GM19395 (cell line): ENCODE measurements at regions not wholly inside any gene's neighbourhood (a gene's known extent, or its start where the extent isn't known, plus 50 kb on each side); places are given as distances from the start of the nearest gene placed in this dataset.

Source experiments
- ATAC-seq: cut with Tn5 transposase; IDR thresholded peaks from one replicate; pipeline ENCODE4 v1.9.1; 2021; ENCODE audit warnings: mild to moderate bottlenecking, moderate library complexity; ENCODE audit not compliant: unreplicated experiment

DNA sequence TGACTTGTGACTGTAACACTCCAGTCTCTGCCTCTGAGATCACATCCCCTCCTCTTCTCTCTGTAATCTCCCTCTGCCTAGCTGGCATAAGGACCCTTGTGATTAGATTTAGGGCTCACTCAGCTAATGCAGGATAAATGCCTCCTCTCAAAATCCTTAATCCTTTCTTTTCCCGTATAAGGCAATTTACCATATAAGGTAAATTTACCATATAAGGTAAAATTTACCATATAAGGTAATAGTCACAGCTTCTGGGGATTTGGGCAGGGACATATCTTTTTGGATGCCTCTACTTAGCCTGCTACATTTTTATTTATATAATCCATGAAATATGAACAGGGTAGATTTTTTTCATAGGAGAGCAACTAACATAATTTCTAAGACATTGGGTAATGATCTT is 318.0 kb upstream of the PUM3 start:
- ATAC-seq: no peak

DNA sequence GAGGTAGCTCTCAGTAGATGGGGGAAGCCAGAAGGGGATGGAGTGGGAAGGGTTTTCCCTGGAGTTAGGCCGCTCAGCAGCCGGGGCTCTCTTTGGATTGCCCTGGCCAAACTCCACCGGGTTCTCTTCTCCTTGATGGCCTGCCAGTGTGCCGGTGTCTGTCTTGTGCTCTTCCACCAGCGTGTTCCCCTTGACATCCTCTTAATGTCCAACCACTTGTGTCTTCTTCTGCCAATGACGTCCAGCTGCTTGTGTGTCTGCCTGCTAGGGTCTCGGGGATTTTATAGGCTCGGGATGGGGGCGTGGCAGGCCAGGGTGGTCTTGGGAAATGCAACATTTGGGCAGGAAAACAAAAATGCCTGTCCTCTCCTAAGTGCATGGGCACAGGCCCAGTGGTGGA is 313.1 kb upstream of the PUM3 start:
- ATAC-seq: no peak

DNA sequence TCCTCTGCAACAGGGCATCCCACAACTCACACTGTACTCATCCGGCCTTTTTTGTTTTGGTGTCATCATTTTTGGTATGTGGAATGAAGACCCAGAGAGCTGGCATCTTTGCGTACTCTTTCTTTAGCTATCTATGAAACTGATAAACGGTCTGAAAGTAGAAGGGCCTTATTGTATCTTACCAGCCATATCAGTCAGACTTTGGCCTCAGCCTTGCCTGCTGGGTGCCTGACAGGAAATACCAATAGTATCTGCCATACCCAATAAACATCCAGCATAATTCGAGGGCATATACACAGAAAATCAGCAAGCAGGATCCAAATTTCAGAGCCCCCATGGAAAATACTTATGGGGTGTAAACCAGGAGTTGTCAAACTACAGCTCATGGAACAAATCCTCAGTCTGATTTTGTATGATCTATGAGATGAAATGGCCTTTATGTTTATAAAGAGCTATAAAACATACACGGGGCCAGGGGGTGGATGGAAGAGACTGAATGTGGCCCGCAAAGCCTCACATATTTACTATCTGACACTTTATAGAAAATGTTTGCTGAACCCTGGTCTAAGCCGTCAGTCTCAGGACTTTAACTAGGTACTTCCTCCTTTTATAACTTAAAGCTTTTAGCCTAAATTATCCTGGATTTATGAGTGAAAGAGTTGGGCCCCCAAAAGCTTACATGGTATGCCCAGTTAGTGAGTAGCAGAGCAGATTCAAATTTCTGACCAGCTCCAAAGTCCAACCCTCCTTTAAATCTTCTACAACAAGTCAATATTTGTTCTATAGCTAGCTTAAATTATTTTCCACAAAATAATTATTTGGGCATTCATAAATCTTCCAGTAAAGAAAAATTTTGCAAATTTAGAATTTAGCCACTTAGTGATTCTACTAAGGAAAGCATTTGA is 308.0 kb upstream of the PUM3 start:
- no peak for ATAC-seq

DNA sequence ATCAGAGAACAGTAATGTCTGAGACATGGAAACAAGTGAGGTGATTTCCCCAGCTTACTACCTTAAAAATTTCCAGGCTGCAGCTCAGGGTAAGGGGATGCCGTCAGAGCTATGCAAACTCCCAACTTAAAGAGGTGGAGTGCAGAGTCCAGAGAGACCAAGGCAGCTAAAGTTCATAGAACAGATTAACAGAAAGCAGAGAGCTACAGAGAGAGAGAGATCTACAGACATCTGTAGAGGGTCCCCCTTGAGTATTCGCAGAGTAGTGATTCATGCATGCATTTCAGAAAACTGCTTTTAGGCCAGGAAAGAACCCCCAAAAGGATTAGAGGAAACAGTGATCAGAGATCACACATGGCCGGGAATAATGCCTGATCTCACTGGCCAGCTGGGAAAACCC is 306.2 kb upstream of the PUM3 start:
- ATAC-seq: no peak

DNA sequence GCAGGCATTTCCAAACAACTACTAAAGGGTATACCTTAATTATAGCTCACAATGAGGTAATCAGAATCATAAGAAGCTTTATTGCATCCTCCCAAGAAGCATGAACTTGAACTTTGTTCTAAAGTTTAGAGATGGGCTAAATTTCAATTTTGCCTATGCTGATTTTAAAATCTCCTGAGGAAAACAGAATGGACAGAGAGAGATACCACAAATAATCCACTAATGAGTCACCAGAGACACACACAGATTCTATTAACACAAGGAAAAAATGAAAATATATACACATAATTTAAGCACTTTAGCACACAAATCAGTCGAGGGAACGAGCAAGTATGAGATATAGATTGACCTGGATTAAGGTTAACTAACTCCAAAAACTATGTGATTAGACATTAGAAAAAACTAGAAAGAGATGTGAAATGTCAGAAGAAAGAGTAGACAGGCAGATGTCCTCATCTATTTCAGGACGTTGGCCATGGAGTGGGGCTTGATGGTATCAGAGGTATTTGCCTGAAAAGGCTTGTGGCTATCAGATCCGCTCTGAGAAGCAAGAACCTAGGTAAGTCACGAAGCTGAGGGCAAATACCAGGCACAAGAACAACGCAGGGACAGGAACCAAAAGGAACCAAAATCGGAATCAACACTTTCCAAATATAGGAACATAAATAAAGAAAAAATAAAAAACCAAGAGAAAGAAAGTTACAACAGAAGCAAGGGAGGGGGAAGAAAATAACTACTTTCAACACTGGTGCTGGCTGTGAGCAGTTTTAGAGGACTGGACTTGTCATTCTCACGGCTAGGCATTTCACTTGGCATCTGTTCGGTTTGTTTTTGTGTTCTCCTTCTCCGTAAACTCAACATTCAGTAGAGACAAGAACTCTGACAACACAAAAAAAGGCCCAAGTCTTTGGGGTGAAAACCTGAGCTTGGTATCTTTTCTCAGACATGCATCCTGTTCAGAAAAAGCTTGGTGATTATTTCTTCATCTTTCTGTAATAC is 294.6 kb upstream of the PUM3 start:
- ATAC-seq: no peak

DNA sequence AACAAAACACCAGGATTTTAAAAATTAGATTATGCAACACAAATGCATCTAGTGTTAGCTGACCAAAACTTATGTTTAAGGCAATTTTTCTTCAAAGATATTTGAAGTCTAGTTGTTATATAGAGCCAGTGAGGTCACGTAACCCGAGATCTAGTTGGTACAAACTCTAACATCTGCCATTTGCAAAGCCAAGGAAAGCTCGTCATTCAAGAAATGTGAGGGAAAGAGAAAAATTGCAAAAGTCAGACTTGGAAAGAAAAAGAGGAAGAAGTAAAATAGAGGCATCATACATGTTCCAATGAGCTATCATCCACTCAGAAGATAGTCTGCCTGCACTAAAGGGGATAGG is 293.4 kb upstream of the PUM3 start:
- no peak for ATAC-seq

DNA sequence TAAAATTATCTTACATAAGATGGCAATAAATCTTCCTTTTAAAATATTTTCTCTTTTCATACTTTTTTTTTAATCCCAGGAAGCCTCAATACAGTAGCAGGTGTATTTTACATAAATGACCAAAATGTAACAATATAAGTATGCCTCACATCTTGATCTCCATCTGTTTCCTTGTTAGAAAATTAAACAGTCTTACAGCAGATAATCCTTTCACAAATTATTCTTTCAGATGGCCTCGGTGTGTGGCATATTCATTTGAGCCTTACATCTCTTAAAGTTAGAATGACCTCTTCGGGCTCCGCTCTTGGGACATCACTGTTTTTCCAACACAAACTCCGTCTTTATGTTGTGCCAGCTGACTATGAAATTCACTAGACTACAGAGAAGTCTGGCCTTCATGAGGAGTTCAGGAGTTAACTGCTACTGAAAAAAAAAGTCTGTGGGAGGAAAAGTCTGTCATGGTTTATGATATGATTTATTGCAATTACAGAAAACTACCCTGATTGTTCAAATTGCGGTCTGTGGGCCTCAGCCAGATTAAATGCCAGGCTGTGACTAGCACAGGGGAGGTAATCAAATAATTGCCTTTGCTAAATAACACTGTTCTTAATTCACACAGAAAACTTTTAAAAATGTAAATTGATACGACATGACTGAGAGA is 292.9 kb upstream of the PUM3 start:
- ATAC-seq: no peak

DNA sequence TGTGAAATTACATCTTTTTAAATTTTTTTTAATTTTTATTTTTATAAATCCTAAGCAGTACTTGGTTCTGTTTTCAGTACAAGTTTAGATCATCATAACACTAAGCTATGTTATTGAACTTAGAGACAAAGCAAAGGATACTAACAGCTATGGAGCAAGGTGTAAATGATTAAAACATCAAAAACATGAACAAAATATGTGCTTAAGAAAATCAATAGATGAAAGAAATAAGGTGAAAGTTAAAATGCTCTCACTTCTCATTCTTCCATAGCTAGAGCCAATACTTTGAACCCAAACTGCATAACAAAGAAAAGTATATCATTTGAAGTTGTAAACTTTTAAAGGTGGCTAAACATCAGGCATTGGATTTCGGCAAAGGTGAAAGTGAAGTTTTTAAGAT is 292.3 kb upstream of the PUM3 start:
- no peak for ATAC-seq

DNA sequence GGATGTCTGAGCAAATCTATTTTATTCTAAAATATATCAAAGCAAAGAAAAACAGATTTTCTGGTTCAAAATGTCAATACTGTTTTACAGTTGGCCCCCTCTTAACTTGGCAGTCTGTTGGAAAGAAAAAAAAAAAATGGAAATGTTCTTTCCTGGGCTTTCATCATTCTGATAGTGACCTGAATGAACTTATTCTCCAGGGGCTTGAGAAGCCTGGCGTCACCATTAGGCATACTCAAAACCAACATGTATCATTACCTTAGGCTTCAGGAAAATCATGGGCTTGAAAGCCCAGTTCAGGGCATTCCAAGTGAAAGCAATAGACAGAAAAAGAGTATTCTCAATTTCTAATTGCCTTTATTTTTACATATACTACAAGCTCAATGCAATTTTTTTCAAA is 283.7 kb upstream of the PUM3 start:
- no peak for ATAC-seq

DNA sequence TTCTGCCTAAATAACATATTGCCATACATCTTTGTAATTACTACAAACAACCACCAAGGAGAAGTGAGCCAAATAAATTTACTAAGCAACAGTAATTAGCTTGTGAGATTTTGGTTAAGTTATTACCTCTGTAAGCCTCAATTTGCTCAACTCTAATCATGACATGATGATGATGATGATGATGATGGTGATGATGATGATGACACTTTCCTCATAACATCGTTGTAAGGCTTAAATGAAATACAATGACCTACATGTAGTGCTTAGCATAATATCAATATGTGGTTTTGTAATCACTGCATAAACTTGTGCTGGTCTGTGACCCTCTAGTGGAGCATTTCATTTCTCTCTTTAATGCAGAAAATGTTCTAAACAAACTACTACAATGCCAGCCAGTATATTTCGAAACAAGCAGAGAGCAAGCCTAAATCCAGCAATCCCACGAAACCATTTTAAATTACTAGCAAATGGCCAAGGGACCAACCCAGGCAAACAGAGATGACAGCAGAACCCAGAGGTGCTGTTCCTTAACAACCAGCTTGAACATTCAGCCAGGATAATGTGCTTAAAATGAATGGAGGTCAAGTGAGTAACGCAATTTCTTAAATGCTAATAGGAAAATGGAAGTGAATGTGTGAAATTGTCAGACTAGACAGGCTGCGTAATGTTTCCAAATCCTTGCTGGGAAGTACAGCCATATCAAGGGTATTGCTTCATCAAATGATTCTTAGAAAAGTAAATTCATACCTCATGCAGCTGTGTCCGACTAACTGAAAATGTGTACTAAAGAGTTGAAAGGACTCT is 281.9 kb upstream of the PUM3 start:
- ATAC-seq: no peak

DNA sequence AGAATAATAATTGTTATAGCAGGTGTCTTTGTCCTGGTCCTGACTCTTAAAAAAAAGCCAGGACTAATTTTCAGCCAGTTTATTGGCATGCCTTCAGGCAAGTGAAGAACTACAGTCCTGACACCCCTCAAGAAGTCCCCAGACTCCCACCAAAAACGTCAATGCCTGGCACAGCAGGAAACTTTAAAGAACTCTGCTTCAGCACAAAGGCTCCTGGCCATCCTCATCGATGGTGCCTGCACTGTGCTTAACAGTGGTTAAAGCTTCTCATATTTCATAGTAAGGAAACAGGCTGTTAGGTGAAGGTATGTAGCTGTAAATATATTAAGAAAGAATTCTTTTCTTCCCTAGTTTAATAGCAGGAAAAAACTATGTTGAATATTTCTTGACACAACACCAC is 280.1 kb upstream of the PUM3 start:
- ATAC-seq: no peak

DNA sequence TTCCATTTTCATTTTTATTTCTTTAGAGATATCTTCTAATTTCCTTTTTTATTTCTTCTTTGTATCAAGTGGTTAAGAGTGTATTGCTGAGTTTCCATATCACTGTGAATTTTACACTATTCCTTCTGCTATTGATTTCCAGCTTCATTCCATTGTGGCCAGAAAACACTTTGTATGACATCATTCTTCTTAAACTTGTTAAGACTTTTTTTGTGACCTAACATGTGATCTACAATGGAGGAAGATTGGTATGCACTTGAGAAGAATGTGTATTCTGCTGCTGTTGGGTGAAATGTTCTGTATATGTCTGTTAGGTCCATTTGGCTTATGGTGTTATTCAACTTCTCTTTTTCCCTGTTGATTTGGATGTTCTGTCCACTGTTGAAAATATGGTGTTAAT is 274.2 kb upstream of the PUM3 start:
- no peak for ATAC-seq

DNA sequence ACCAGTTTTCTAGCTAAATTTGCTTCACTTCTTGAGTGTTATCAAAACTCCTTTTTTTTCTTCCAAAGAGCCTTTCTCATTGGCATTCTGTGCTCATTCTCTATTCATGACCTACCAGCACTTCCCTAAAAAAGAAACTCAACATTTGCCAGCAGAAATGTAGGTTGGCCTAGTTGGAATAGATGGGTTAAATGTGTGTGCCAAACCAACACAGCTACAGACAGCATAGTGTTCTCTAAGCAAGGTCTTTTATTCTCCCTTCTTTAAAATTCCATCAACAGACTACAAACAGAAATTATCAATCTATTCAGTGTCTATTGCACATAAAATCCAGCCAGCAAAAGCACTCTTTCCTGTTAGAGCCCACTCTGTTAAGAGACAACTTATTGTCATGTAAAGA is 255.8 kb upstream of the PUM3 start:
- no peak for ATAC-seq

DNA sequence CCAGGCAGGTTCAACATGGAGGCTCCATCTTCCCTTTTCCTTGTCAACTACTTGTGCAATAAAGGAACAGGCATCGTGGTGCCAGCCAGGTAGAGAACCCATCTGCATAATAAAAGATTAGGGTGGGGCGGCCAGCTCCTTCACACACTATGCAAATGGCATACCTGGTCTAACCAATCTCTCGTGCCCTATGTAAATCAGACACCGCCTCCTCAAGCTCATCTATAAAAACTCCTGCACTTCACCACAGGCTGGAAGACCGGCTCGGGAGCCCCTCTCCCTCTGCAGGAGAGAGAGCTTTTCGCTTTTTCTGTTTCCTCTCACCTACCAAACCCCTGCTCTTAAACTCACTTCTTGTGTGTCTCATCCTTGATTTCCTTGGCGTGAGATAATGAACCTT is 244.3 kb upstream of the PUM3 start:
- ATAC-seq: no peak

DNA sequence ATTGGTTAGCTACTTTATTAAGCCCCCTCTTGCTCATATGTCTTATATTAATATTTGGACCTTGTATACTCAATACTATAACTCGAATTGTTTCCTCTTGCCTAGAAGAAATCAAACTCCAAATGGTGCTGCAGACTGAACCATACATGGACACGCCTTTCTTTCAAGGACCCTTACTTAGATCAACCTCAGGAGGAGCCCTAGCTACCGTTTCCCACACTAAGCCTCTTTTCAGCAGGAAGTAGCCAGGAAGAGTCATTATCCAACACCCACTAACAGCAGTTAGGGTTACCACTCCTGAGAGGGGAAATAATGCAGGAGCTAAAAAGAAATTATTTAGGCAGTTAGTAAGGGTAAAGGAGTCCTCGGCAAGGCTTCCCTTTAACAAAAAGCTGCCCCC is 243.8 kb upstream of the PUM3 start:
- ATAC-seq: no peak

DNA sequence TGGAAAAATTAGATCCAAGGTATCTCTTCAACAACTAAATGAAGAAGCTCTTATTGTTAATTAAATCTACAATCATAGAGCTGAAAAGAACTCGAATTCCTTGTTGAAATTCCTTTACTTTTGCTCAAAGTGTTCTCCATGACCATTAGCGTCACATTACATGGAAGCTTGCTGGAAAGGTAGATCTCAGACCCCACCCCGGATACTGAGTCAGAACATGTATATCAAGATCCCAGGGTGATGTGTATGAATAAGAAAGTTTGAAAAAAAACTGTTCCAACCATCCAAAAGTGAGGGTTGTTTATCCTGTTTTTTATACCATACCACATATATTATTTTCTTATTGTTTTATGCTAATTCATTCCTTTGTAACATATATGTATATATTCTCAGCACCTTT is 237.1 kb upstream of the PUM3 start:
- ATAC-seq: no peak

DNA sequence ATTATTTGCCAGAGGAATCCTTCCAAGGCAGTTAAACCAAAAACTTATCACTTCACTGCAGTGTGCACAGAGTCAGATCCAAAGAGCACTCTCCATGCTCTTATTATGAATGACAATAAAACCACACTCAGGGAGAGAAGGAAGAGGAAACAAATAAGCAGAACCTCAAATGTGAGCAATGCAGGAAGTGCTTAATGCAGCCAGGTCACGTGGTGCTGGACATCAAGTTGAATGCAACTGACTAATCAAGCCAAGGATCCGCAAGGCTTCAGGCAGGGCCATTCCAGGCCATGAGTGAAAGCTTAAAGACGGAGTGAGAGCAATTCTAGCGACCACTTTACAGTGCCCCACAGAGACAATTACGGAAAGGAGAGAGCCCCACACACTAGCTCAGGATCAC is 230.4 kb upstream of the PUM3 start:
- no peak for ATAC-seq

DNA sequence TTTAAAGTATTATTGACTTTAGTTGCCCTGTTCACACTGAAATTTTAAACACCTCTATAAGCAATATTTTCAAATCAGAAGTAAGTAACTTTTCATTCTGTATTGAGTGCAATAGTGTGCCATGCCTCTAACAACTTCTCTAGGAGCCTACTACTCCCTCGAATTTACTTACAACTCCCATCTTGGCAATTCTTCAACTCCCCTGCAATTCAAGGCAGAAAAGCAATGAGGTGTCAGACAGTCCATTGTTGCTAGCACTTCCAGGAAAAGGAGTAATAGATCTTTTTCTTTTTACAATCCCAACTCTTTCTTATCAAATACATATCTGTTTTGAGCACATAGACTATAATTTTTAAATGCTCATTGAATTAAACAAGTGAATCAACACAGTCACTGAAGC is 222.7 kb upstream of the PUM3 start:
- ATAC-seq: no peak

DNA sequence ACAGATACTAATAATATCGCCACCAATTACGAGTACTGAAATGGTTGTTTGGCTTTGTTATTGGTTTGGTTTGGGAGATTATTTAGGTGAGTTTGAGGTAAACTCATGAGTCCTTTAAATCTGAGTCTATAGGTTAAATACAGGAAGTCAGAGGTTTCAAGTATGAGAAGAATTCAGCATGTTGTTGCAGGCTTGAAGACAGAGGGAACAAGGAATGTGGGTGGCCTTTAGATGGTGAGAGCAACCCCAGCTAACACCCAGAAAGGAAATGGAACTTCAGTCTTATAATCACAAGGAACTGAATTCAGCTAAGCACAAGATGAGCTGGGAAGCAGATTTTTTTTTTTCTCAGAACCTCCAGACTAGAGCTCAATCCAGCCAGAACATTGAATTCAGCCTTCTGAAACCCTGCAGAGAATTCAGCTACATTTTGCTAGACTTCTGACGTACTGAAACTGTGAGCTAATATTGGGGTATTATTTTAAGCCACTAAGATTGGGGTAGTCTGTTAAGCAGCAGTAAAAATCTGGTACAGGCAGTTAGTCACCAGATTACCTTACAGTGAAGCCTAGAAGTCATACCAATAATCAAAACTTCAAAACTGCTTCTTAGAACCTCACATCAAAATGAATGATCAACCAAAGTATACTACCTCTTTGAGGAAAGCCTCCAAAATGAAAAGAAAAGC is 216.0 kb upstream of the PUM3 start:
- no peak for ATAC-seq

DNA sequence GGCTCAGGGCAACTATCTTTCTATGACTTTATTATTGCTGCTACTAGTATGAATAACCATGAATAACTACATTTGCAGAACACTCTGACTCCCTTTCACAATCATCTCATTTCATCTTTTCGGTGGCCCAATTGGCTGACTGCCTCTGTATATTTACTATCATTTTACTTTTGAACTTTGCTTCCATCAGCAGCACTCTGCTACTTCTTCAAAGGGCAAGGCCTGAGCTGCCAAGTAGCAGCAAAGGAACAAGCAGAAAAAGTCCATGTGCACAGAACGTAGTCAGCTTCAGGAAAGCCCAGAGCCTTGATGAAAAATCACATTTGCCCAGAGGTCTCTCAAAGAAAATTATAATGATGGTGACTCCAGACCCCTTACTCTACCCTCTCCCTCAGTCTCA is 214.5 kb upstream of the PUM3 start:
- no peak for ATAC-seq
